ENCODE measurements at regions not wholly inside any gene's neighbourhood (a gene's known extent, or its start where the extent isn't known, plus 50 kb on each side); places are given as distances from the start of the nearest gene placed in this dataset.
"Not testable (repeated sequence)": the region's sequence is repeated elsewhere in the genome, so short reads cannot be mapped to it uniquely, and the experiment has no call there.

DNA sequence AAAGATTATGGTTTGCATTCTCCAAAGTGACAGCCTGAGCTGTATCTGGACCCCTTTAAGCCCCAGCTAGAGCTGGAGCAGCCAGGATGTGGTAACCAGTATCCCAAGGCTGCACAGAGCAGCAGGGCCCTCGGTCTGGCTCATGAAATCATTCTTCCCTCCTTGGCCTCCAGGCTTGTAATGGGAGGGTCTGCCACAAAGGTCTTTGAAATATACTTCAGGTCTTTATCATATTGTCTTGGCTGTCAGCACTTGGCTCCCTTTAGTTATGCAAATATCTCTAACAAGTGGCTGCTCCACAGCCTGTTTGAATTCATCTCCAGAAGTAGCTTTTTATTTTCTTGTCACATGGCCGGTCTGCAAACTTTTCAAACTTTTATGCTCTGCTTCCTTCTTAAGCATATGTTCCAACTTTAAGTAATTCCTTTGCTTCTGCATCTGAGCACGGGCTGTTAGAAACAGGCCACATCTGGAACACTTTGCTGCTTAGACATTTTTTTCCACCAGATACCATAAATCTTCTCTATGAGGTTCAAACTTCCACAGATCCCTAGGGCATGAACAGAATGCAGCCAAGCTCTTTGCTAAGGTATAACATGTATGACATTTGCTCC lies 663.4 kb upstream of the MIS18BP1 start:
- H3K36me3 ChIP-seq (ENCODE audit: insufficient read depth, low read length) = no peaks in the 10 kb centered on the region
- no peak overlapping the region for H3K27ac ChIP-seq (ENCODE audit: low read depth, low read length)
- H3K4me3 ChIP-seq (ENCODE audit: low read depth, low read length) = no peak overlapping the region
- H3K4me1 ChIP-seq (ENCODE audit: control insufficient read depth, insufficient read depth, low read length, unreplicated experiment) = no peaks in the 10 kb centered on the region
- no peaks in the 10 kb centered on the region for H3K27me3 ChIP-seq (ENCODE audit: insufficient read depth, low read length)
- H2AFZ ChIP-seq (ENCODE audit: low read length, unreplicated experiment) = no peak overlapping the region
- H3K79me2 ChIP-seq (ENCODE audit: control insufficient read depth, insufficient read depth, low read length, unreplicated experiment) = no peaks in the 10 kb centered on the region

GRCh38 chr14:45907782-45908181 lies 654.8 kb upstream of the MIS18BP1 start:
- Histone ChIP-seq H3K27me3 (ENCODE audit: insufficient read depth, low read length) (no peaks in the 10 kb centered on the region), H2AFZ (ENCODE audit: low read length, unreplicated experiment) (no peak overlapping the region), H3K4me3 (ENCODE audit: low read depth, low read length) (no peak overlapping the region), H3K79me2 (ENCODE audit: control insufficient read depth, insufficient read depth, low read length, unreplicated experiment) (no peaks in the 10 kb centered on the region), H3K36me3 (ENCODE audit: insufficient read depth, low read length) (no peaks in the 10 kb centered on the region), H3K4me1 (ENCODE audit: control insufficient read depth, insufficient read depth, low read length, unreplicated experiment) (no peaks in the 10 kb centered on the region), H3K27ac (ENCODE audit: low read depth, low read length) (no peak overlapping the region)

DNA sequence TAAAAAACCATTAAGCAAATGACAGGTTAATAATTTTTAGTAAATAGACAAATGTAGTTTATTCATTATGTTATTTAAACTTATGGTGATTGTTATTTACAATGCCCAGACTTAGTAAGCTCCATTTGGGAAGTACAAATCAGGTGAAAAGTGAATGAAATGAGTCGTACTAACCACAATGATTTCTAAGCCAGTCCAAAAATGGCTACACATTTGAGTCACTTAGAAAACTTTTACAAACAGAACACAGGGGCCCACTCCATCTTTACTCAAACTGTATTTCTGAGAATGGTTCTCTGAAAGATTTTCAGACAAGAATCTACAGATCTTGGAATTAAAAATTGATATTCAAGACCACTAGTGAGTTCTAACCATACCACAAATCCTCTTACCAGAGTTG lies 653.3 kb upstream of the MIS18BP1 start:
- Histone ChIP-seq H2AFZ (ENCODE audit: low read length, unreplicated experiment) (no peak overlapping the region), H3K4me3 (ENCODE audit: low read depth, low read length) (no peak overlapping the region), H3K4me1 (ENCODE audit: control insufficient read depth, insufficient read depth, low read length, unreplicated experiment) (no peaks in the 10 kb centered on the region), H3K36me3 (ENCODE audit: insufficient read depth, low read length) (no peaks in the 10 kb centered on the region), H3K79me2 (ENCODE audit: control insufficient read depth, insufficient read depth, low read length, unreplicated experiment) (no peaks in the 10 kb centered on the region), H3K27me3 (ENCODE audit: insufficient read depth, low read length) (no peaks in the 10 kb centered on the region), H3K27ac (ENCODE audit: low read depth, low read length) (no peak overlapping the region)

DNA sequence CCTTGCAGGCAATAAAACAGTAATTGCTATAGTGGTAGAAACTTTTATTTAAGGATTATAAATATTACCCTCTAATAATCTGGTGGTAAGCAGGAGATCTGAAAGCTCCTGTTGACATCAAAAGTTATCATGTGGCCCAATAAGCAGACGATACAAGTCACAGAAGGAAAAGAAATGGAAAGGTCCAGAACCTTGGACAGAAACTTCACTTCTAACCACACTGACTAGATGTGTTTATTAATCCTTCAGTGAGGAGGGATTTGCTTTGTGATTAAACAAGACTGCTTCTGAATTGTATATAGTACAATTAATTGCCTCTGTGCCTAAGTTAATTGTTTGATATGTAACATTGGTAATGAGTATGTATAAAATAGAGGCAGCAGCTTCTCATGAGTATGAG lies 652.7 kb upstream of the MIS18BP1 start:
- H3K4me3 ChIP-seq (ENCODE audit: low read depth, low read length) = no peak overlapping the region
- H3K27ac ChIP-seq (ENCODE audit: low read depth, low read length) = no peak overlapping the region
- no peak overlapping the region for H2AFZ ChIP-seq (ENCODE audit: low read length, unreplicated experiment)
- no peaks in the 10 kb centered on the region for H3K27me3 ChIP-seq (ENCODE audit: insufficient read depth, low read length)
- H3K79me2 ChIP-seq (ENCODE audit: control insufficient read depth, insufficient read depth, low read length, unreplicated experiment) = no peaks in the 10 kb centered on the region
- H3K4me1 ChIP-seq (ENCODE audit: control insufficient read depth, insufficient read depth, low read length, unreplicated experiment) = no peaks in the 10 kb centered on the region
- no peaks in the 10 kb centered on the region for H3K36me3 ChIP-seq (ENCODE audit: insufficient read depth, low read length)

DNA sequence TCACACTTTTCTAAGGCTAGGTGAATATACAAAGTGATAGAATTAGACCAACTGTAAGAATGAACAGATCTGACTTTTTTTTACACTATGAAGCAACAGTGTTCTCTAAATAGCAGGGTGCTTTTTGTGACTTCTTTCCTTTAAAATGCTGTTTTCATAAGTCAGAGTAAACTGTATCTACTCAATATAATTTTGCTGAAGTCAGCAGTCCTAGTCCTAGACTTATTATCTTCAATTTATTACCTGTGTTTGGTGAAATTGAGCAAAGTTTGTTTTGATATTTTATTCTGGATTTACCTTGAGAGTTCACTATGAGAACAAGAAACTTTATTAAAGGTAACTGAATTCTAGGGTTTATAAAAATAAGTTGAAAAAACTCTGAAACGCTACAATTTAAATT lies 651.3 kb upstream of the MIS18BP1 start:
- Histone ChIP-seq H3K4me1 (ENCODE audit: control insufficient read depth, insufficient read depth, low read length, unreplicated experiment) (no peaks in the 10 kb centered on the region), H3K79me2 (ENCODE audit: control insufficient read depth, insufficient read depth, low read length, unreplicated experiment) (no peaks in the 10 kb centered on the region), H3K27ac (ENCODE audit: low read depth, low read length) (no peak overlapping the region), H3K36me3 (ENCODE audit: insufficient read depth, low read length) (no peaks in the 10 kb centered on the region), H2AFZ (ENCODE audit: low read length, unreplicated experiment) (no peak overlapping the region), H3K4me3 (ENCODE audit: low read depth, low read length) (no peak overlapping the region), H3K27me3 (ENCODE audit: insufficient read depth, low read length) (no peaks in the 10 kb centered on the region)

- H3K27ac ChIP-seq (ENCODE audit: low read depth, low read length) = no peak overlapping the region
These were observed 649.2 kb upstream of the MIS18BP1 start for GRCh38 chr14:45902241-45902640.

GRCh38 chr14:45897439-45897838 lies 644.4 kb upstream of the MIS18BP1 start:
- H3K27ac ChIP-seq (ENCODE audit: low read depth, low read length) = no peak overlapping the region
- no peak overlapping the region for H2AFZ ChIP-seq (ENCODE audit: low read length, unreplicated experiment)
- no peaks in the 10 kb centered on the region for H3K36me3 ChIP-seq (ENCODE audit: insufficient read depth, low read length)
- no peaks in the 10 kb centered on the region for H3K4me1 ChIP-seq (ENCODE audit: control insufficient read depth, insufficient read depth, low read length, unreplicated experiment)
- no peaks in the 10 kb centered on the region for H3K27me3 ChIP-seq (ENCODE audit: insufficient read depth, low read length)
- H3K4me3 ChIP-seq (ENCODE audit: low read depth, low read length) = no peak overlapping the region
- no peaks in the 10 kb centered on the region for H3K79me2 ChIP-seq (ENCODE audit: control insufficient read depth, insufficient read depth, low read length, unreplicated experiment)

More at GRCh38 chr14:45902241-45902640, 649.2 kb upstream of the MIS18BP1 start:
- no peaks in the 10 kb centered on the region for H3K27me3 ChIP-seq (ENCODE audit: insufficient read depth, low read length)
- no peaks in the 10 kb centered on the region for H3K79me2 ChIP-seq (ENCODE audit: control insufficient read depth, insufficient read depth, low read length, unreplicated experiment)
- no peak overlapping the region for H3K4me3 ChIP-seq (ENCODE audit: low read depth, low read length)
- no peaks in the 10 kb centered on the region for H3K36me3 ChIP-seq (ENCODE audit: insufficient read depth, low read length)
- H2AFZ ChIP-seq (ENCODE audit: low read length, unreplicated experiment) = no peak overlapping the region
- no peaks in the 10 kb centered on the region for H3K4me1 ChIP-seq (ENCODE audit: control insufficient read depth, insufficient read depth, low read length, unreplicated experiment)

DNA sequence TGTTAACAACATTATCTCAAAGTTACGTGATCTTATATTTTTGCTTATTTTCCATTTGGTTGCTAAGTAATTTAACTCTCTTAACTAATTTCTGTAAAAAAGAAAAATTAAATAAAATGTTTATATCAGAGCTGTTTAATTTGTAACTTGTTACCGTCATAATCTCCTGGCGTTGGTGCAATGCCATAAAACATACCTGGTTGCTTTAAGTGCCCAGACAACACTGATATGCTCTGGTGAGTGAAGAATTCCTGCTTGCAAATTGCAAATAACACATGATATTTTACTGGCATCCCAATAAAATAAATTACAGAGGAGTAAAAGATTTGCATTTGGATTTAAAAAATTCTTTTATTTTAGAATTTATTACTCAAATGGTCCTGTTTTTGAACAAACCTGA lies 640.1 kb upstream of the MIS18BP1 start:
- Histone ChIP-seq H3K27ac (ENCODE audit: low read depth, low read length) (no peak overlapping the region), H2AFZ (ENCODE audit: low read length, unreplicated experiment) (no peak overlapping the region), H3K36me3 (ENCODE audit: insufficient read depth, low read length) (no peaks in the 10 kb centered on the region), H3K27me3 (ENCODE audit: insufficient read depth, low read length) (no peaks in the 10 kb centered on the region), H3K79me2 (ENCODE audit: control insufficient read depth, insufficient read depth, low read length, unreplicated experiment) (no peaks in the 10 kb centered on the region), H3K4me3 (ENCODE audit: low read depth, low read length) (no peak overlapping the region), H3K4me1 (ENCODE audit: control insufficient read depth, insufficient read depth, low read length, unreplicated experiment) (no peaks in the 10 kb centered on the region)

DNA sequence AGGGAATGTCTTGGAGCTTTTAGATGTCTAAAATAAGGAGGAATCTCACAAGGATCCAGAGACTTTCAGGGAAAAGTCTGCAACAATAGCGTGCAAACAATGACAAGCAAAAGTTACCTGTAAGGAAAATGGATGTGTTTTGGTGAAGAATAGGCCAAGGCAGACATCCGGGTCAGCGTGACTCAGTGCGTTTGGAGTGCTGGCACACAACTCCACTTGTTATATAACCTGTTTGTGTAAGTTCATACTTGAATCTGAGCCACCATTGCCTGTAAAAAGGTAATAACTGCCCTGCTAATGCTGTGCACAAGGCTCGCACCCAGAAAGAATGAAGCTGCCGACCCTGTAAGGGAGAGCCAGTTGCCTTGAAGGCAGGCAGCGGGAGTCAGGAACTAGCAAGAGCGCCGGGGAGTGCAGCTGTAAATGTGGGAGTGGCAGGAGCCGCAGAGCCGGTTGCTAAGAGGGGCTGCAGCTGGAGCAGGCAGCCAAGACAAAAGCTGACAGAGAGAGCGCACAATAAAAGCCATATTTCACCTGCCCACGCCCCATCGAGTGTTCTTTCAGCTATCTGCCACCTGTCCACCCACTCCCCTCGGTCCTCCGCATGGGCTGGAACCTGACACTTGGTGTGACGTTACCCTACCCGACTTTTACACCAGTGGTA lies 638.5 kb upstream of the MIS18BP1 start:
- H3K27me3 ChIP-seq (ENCODE audit: insufficient read depth, low read length) = no peaks in the 10 kb centered on the region
- no peaks in the 10 kb centered on the region for H3K79me2 ChIP-seq (ENCODE audit: control insufficient read depth, insufficient read depth, low read length, unreplicated experiment)
- no peak overlapping the region for H2AFZ ChIP-seq (ENCODE audit: low read length, unreplicated experiment)
- H3K27ac ChIP-seq (ENCODE audit: low read depth, low read length) = no peak overlapping the region
- no peaks in the 10 kb centered on the region for H3K36me3 ChIP-seq (ENCODE audit: insufficient read depth, low read length)
- H3K4me3 ChIP-seq (ENCODE audit: low read depth, low read length) = no peak overlapping the region
- no peaks in the 10 kb centered on the region for H3K4me1 ChIP-seq (ENCODE audit: control insufficient read depth, insufficient read depth, low read length, unreplicated experiment)

DNA sequence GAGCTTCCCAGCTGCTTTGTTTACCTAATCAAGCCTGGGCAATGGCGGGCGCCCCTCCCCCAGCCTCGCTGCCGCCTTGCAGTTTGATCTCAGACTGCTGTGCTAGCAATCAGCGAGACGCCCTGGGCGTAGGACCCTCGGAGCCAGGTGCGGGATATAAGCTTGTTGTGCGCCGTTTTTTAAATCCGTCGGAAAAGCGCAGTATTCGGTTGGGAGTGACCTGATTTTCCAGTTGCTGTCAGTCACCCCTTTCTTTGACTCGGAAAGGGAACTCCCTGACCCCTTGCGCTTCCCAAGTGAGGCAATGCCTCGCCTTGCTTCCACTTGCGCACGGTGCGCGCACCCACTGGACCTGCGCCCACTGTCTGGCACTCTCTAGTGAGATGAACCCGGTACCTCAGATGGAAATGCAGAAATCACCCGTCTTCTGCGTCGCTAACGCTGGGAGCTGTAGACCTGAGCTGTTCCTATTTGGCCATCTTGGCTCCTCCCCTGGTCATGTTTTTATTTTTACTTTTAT lies 635.8 kb upstream of the MIS18BP1 start:
- H2AFZ ChIP-seq (ENCODE audit: low read length, unreplicated experiment); H3K4me3 ChIP-seq (ENCODE audit: low read depth, low read length); H3K4me1 ChIP-seq (ENCODE audit: control insufficient read depth, insufficient read depth, low read length, unreplicated experiment); H3K36me3 ChIP-seq (ENCODE audit: insufficient read depth, low read length); H3K27ac ChIP-seq (ENCODE audit: low read depth, low read length); H3K27me3 ChIP-seq (ENCODE audit: insufficient read depth, low read length); H3K79me2 ChIP-seq (ENCODE audit: control insufficient read depth, insufficient read depth, low read length, unreplicated experiment): not testable (repeated sequence)

DNA sequence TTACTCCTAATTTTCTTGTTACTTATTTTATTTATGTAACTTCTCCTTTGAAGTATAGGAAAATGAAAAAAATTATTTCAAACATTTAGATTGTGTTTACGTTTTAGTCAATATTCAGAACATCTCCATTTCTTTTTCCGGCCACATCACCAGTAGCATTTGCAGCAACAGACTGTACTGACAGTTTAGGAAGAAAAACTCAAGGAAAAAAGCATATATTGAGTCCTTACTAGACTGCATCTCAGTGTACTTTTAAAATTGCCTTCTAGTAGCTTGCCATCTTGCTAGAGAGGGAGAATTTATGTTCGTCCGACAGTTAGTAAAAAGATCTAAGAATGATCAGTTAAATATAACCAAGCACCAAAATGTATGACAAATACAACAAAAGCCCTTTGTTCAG lies 625.0 kb upstream of the MIS18BP1 start:
- Histone ChIP-seq H3K79me2 (ENCODE audit: control insufficient read depth, insufficient read depth, low read length, unreplicated experiment) (no peaks in the 10 kb centered on the region), H3K4me1 (ENCODE audit: control insufficient read depth, insufficient read depth, low read length, unreplicated experiment) (no peaks in the 10 kb centered on the region), H2AFZ (ENCODE audit: low read length, unreplicated experiment) (no peak overlapping the region), H3K4me3 (ENCODE audit: low read depth, low read length) (no peak overlapping the region), H3K27ac (ENCODE audit: low read depth, low read length) (no peak overlapping the region), H3K36me3 (ENCODE audit: insufficient read depth, low read length) (no peaks in the 10 kb centered on the region), H3K27me3 (ENCODE audit: insufficient read depth, low read length) (no peaks in the 10 kb centered on the region)

Measured in ACC112 (cell line).